IMR-90 (cell line): ENCODE measurements at regions not wholly inside any gene's neighbourhood (a gene's known extent, or its start where the extent isn't known, plus 50 kb on each side); places are given as distances from the start of the nearest gene placed in this dataset.

Source experiments
- ATAC-seq: fragments of 200-7000 bp; cut with Tn5 transposase; 2 replicates; pipeline ENCODE4 v1.9.1; 2020; ENCODE audit warnings: low read depth, mild to moderate bottlenecking, moderate library complexity
- BruUV-seq: library from RNA; stranded (reverse); fragments of 400-500 nt; replicated peaks from 2 replicates; lab custom pipeline; 2021; lab: Mats Ljungman, UMichigan
- CTCF ChIA-PET: fragments of 300-600 bp; formaldehyde crosslinking; extraction: SDS; loops from one replicate; lab custom pipeline; 2021; ENCODE audit warnings: antibody characterized with exemption; lab: Yijun Ruan, JAX
- POLR2A ChIA-PET: fragments of 300-600 bp; sonication (Branson Sonifier 250); formaldehyde crosslinking; loops from one replicate; lab custom pipeline; 2022; ENCODE audit warnings: antibody characterized with exemption; ENCODE audit not compliant: unreplicated experiment; lab: Charles Lee
- DNase-seq: peaks from one replicate; pipeline ENCODE4 v3.0.0; 2013
- H2AFZ ChIP-seq: replicated peaks from 2 replicates; pipeline ENCODE3; 2013; ENCODE audit warnings: low read length, mild to moderate bottlenecking; ENCODE audit not compliant: poor library complexity
- H2AK5ac ChIP-seq: 2 replicates; pipeline ENCODE4 v1.6.1; 2013; ENCODE audit warnings: low read depth, low read length, inconsistent platforms
- H2AK9ac ChIP-seq: replicated peaks from 2 replicates; pipeline ENCODE3; 2013; ENCODE audit warnings: mild to moderate bottlenecking, low read depth, low read length, moderate library complexity; ENCODE audit not compliant: poor library complexity
- H2BK120ac ChIP-seq: 2 replicates; pipeline ENCODE4 v1.6.1; 2013; ENCODE audit warnings: low read depth, low read length, inconsistent platforms
- H2BK15ac ChIP-seq: 3 replicates; pipeline ENCODE4 v1.6.1; 2013; ENCODE audit warnings: low read depth, low read length, inconsistent platforms
- H2BK20ac ChIP-seq: 2 replicates; pipeline ENCODE4 v1.6.1; 2013; ENCODE audit warnings: low read depth, mild to moderate bottlenecking, inconsistent platforms, low read length, moderate library complexity
- H2BK5ac ChIP-seq: 2 replicates; pipeline ENCODE4 v1.6.1; 2013; ENCODE audit warnings: mild to moderate bottlenecking, low read depth, low read length, inconsistent platforms; ENCODE audit not compliant: poor library complexity, severe bottlenecking
- H3K14ac ChIP-seq: replicated peaks from 2 replicates; pipeline ENCODE4 v1.6.1; 2013; ENCODE audit warnings: low read depth, low read length, inconsistent platforms
- H3K18ac ChIP-seq: 2 replicates; pipeline ENCODE4 v1.6.1; 2013; ENCODE audit warnings: low read depth, low read length, control low read depth
- H3K23ac ChIP-seq: 2 replicates; pipeline ENCODE4 v1.6.1; 2013; ENCODE audit warnings: low read depth, low read length, inconsistent platforms
- H3K27ac ChIP-seq: 2 replicates; pipeline ENCODE4 v1.5.1; 2013; ENCODE audit warnings: mild to moderate bottlenecking, control low read depth, low read length; ENCODE audit not compliant: insufficient read depth
- H3K27me3 ChIP-seq: 2 replicates; pipeline ENCODE4 v1.6.1; 2013; ENCODE audit warnings: low read length; ENCODE audit not compliant: control insufficient read depth, insufficient read depth
- H3K36me3 ChIP-seq: 2 replicates; pipeline ENCODE4 v1.6.1; 2013; ENCODE audit warnings: low read length, mixed read lengths; ENCODE audit not compliant: control insufficient read depth, insufficient read depth
- H3K4ac ChIP-seq: 2 replicates; pipeline ENCODE4 v1.6.1; 2013; ENCODE audit warnings: low read depth, low read length, inconsistent platforms
- H3K4me1 ChIP-seq: 2 replicates; pipeline ENCODE4 v1.6.1; 2013; ENCODE audit warnings: low read length, mixed read lengths; ENCODE audit not compliant: control insufficient read depth, insufficient read depth
- H3K4me2 ChIP-seq: 2 replicates; pipeline ENCODE4 v1.6.1; 2013; ENCODE audit warnings: low read depth, mild to moderate bottlenecking, control low read depth, low read length, moderate library complexity
- H3K4me3 ChIP-seq: 2 replicates; pipeline ENCODE4 v1.5.1; 2013; ENCODE audit warnings: low read depth, mild to moderate bottlenecking, control low read depth, low read length, moderate library complexity; ENCODE audit not compliant: insufficient read depth
- H3K56ac ChIP-seq: 2 replicates; pipeline ENCODE4 v1.6.1; 2013; ENCODE audit warnings: low read length, inconsistent platforms; ENCODE audit not compliant: insufficient read depth; ENCODE audit errors: extremely low read depth
- H3K79me1 ChIP-seq, 2 experiments: 2 replicates each; pipeline ENCODE4 v1.6.1; 2013; ENCODE audit warnings: low read length in 2 of 2, inconsistent platforms in 1 of 2, low read depth in 1 of 2
- H3K9ac ChIP-seq: 2 replicates; pipeline ENCODE4 v1.6.1; 2013; ENCODE audit warnings: low read depth, low read length, control low read depth
- H3K9me1 ChIP-seq: 2 replicates; pipeline ENCODE4 v1.6.1; 2013; ENCODE audit warnings: low read length, inconsistent platforms; ENCODE audit not compliant: insufficient read depth
- H3K9me3 ChIP-seq: 2 replicates; pipeline ENCODE4 v1.6.1; 2013; ENCODE audit warnings: low read length; ENCODE audit not compliant: control insufficient read depth, insufficient read depth
- H4K20me1 ChIP-seq: 2 replicates; pipeline ENCODE4 v1.6.1; 2013; ENCODE audit warnings: low read length, inconsistent platforms; ENCODE audit not compliant: insufficient read depth
- H4K5ac ChIP-seq: 2 replicates; pipeline ENCODE4 v1.6.1; 2013; ENCODE audit warnings: mild to moderate bottlenecking, low read depth, low read length, control low read depth
- H4K8ac ChIP-seq, 2 experiments: 2 replicates each; pipeline ENCODE4 v1.6.1; 2013; ENCODE audit warnings: low read depth in 2 of 2, low read length in 2 of 2, control low read depth in 1 of 2, inconsistent platforms in 1 of 2
- H4K91ac ChIP-seq: 2 replicates; pipeline ENCODE4 v1.6.1; 2013; ENCODE audit warnings: low read depth, low read length, inconsistent platforms; ENCODE audit not compliant: insufficient read depth
- BHLHE40 ChIP-seq: fragments of 150-350 bp; IDR thresholded peaks from 2 replicates; pipeline ENCODE4 v1.6.1; 2016; ENCODE audit warnings: mild to moderate bottlenecking, low read depth, low read length
- CHD1 ChIP-seq: IDR thresholded peaks from 2 replicates; pipeline ENCODE4 v1.6.1; 2012; ENCODE audit warnings: low read depth, low read length, improper control_type of control experiment
- FOS ChIP-seq: fragments of 150-350 bp; IDR thresholded peaks from 2 replicates; pipeline ENCODE4 v1.6.1; 2016; ENCODE audit warnings: low read depth, low read length
- MAFK ChIP-seq: IDR thresholded peaks from 2 replicates; pipeline ENCODE4 v1.6.1; 2012; ENCODE audit warnings: low read depth, low read length, improper control_type of control experiment
- MAZ ChIP-seq: IDR thresholded peaks from 2 replicates; pipeline ENCODE4 v1.6.1; 2012; ENCODE audit warnings: low read depth, mild to moderate bottlenecking, low read length, improper control_type of control experiment, moderate library complexity, borderline replicate concordance
- MXI1 ChIP-seq: IDR thresholded peaks from 2 replicates; pipeline ENCODE4 v1.6.1; 2012; ENCODE audit warnings: low read depth, mild to moderate bottlenecking, low read length, moderate library complexity, borderline replicate concordance
- NFE2L2 ChIP-seq: fragments of 150-350 bp; IDR thresholded peaks from 2 replicates; pipeline ENCODE4 v1.6.1; 2016; ENCODE audit warnings: low read depth, mild to moderate bottlenecking, low read length
- POLR2A ChIP-seq: IDR thresholded peaks from 2 replicates; pipeline ENCODE4 v1.6.1; 2012; ENCODE audit warnings: mild to moderate bottlenecking, low read depth, low read length
- RAD21 ChIP-seq: IDR thresholded peaks from 2 replicates; pipeline ENCODE4 v1.6.1; 2012; ENCODE audit warnings: low read length, improper control_type of control experiment
- RCOR1 ChIP-seq: IDR thresholded peaks from 2 replicates; pipeline ENCODE4 v1.6.1; 2012; ENCODE audit warnings: mild to moderate bottlenecking, low read length, improper control_type of control experiment; ENCODE audit not compliant: insufficient replicate concordance
- RFX5 ChIP-seq: IDR thresholded peaks from 2 replicates; pipeline ENCODE4 v1.8.0; 2012; ENCODE audit warnings: low read depth, mild to moderate bottlenecking, low read length, moderate library complexity
- SMC3 ChIP-seq: fragments of 150-350 bp; IDR thresholded peaks from 2 replicates; pipeline ENCODE4 v1.6.1; 2016; ENCODE audit warnings: low read depth, mild to moderate bottlenecking, antibody characterized with exemption, low read length, moderate library complexity
- WGBS, 2 experiments: methylation state at CpG; one replicate each; pipeline versions ENCODE4 v1.1.5 to v1.1.7; 2013; ENCODE audit warnings: missing lambda C conversion rate in 2 of 2; ENCODE audit not compliant: insufficient read length in 1 of 2; ENCODE audit errors: extremely low coverage in 2 of 2; 5-methylcytosine and 5-hydroxymethylcytosine counted together
- dilution Hi-C: fragments of 300-500 bp; cut with HindIII; formaldehyde crosslinking; loops from one replicate; pipeline ENCODE4 v1.14.3; 2018; ENCODE audit warnings: low sequenced_read_pairs; ENCODE audit not compliant: unreplicated experiment
- in situ Hi-C: fragments of 300-500 bp; cut with MboI; formaldehyde crosslinking; loops from 3 replicates; pipeline ENCODE4 v1.14.3; 2019; ENCODE audit warnings: low sequenced_read_pairs, inconsistent platforms, mixed read lengths
- intact Hi-C: fragments of 100-400 bp; cut with micrococcal nuclease; formaldehyde crosslinking; loops from 2 replicates; pipeline ENCODE4 v1.10.0; 2022
- TF ChIP-seq, protein P1 (sequence below): fragments of 150-350 bp; IDR thresholded peaks from 2 replicates; pipeline ENCODE4 v1.6.1; 2017; ENCODE audit warnings: mild to moderate bottlenecking, antibody characterized with exemption, low read length, low read depth
- TF ChIP-seq, protein P2 (sequence below): conservative IDR thresholded peaks from 2 replicates; pipeline ENCODE4 v1.5.1; 2012; ENCODE audit warnings: mild to moderate bottlenecking, low read depth, low read length, improper control_type of control experiment

DNA sequence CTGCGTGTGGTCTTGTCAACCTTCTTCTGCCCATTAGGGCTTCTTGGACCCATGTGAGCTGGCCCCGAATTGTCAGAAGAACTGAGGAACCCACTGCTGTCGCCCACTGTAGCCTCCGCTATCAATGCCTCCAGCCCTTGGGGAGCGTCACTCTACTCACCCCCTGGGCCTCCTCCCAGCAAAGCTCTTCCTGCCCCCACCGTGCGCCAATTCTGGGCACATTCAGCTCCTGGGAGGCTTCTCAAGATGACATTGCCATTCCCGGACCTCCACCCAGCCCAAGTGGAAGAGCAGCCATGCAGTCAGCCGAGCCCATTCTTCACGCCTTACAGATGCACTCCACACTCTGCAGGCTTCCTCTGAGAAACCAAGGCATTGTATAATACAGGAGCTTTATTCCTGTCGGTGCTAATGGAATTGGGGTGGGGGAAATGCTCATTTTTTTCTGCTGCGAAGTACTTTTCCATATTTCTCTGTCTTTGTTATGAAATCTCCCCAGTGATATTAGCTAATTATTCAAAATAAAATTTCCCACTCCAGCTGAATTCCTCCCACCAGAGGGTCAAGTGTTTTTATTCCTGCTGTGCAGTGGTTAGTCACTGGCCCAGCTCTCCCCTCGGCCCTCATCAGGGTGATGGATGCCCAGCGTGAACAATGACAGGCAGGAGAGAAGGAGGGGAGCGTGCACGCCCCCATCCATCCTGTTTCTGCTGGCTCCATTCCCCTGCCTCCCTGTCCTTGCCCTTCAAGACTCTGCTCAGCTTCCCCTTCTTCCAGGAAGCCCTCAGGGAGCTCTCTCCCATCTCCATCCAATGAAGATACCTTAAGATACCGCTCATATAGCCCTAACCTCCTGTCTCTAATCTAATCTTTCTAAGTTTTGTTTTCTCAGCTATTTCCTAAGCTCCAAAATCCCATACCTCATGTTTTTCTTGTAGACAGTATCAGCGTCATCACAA is 87.7 kb downstream of the C16orf95 start:
- ChIA-PET CTCF (interaction anchor here (0.7 kb wide), 1 partner anchor 11 kb away, joined by 3 read pairs; no protein-coding TSS in a partner anchor), POLR2A (no interaction called here)
- ATAC-seq, result no peak
- H4K8ac ChIP-seq, result no peak overlapping the region
- TF ChIP-seq SMC3 (no peak), RFX5 (no peak), RCOR1 (no peak), FOS (no peak), BHLHE40 (no peak), MAFK (no peak), MAZ (no peak), RAD21 (no peak), POLR2A (no peak), CHD1 (no peak), NFE2L2 (no peak), MXI1 (no peak)
- TF ChIP-seq, protein P1, sequence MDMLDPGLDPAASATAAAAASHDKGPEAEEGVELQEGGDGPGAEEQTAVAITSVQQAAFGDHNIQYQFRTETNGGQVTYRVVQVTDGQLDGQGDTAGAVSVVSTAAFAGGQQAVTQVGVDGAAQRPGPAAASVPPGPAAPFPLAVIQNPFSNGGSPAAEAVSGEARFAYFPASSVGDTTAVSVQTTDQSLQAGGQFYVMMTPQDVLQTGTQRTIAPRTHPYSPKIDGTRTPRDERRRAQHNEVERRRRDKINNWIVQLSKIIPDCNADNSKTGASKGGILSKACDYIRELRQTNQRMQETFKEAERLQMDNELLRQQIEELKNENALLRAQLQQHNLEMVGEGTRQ, result no peak
- TF ChIP-seq, protein P2, sequence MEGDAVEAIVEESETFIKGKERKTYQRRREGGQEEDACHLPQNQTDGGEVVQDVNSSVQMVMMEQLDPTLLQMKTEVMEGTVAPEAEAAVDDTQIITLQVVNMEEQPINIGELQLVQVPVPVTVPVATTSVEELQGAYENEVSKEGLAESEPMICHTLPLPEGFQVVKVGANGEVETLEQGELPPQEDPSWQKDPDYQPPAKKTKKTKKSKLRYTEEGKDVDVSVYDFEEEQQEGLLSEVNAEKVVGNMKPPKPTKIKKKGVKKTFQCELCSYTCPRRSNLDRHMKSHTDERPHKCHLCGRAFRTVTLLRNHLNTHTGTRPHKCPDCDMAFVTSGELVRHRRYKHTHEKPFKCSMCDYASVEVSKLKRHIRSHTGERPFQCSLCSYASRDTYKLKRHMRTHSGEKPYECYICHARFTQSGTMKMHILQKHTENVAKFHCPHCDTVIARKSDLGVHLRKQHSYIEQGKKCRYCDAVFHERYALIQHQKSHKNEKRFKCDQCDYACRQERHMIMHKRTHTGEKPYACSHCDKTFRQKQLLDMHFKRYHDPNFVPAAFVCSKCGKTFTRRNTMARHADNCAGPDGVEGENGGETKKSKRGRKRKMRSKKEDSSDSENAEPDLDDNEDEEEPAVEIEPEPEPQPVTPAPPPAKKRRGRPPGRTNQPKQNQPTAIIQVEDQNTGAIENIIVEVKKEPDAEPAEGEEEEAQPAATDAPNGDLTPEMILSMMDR, result no peak
- H3K18ac ChIP-seq, result no peak overlapping the region; the same call in 1 of the 2 replicates
- H3K4ac ChIP-seq, result 0 out of 2 replicates have a peak overlapping the region, but pooled peaks have one; percentile 95
- H3K9me3 ChIP-seq, result peaks cover 6% of the 10 kb centered on the region
- intact Hi-C loops (no loop called here), in situ Hi-C loops (no loop called here), dilution Hi-C loops (no loop called here)
- no peak overlapping the region for H3K27ac ChIP-seq
- H3K23ac ChIP-seq, result no peak overlapping the region
- no peaks in the 10 kb centered on the region for H3K36me3 ChIP-seq
- DNase-seq, result no peak
- H2BK5ac ChIP-seq, result no peak overlapping the region
- peaks cover 13% of the 10 kb centered on the region; the same call in 1 of the 2 replicates for H3K9me1 ChIP-seq
- H3K9ac ChIP-seq, result no peak overlapping the region
- H2BK120ac ChIP-seq, result peak overlapping the region; percentile 9; the same call in 1 of the 2 replicates
- peaks cover 5% of the 10 kb centered on the region for H3K4me1 ChIP-seq
- no peaks in the 10 kb centered on the region for H4K20me1 ChIP-seq
- no TSS peak for BruUV-seq
- peak overlapping the region; percentile 57; the same call in 1 of the 2 replicates for H4K91ac ChIP-seq
- peak overlapping the region; percentile 71; the same call in 1 of the 3 replicates for H2BK15ac ChIP-seq
- no peak overlapping the region for H3K14ac ChIP-seq
- 96% methylated on average over 4 of the region's 18 CpGs; no CpG with 5 or more reads in 1 of the 2 experiments for WGBS, 2 experiments
- no peak overlapping the region for H4K5ac ChIP-seq
- H3K4me3 ChIP-seq, result no peak overlapping the region
- H3K79me1 ChIP-seq, result no peaks in the 10 kb centered on the region
- peak overlapping the region; percentile 26; the same call in 1 of the 2 replicates for H2BK20ac ChIP-seq
- H3K27me3 ChIP-seq, result peaks cover 2% of the 10 kb centered on the region; the same call in 1 of the 2 replicates
- no peak overlapping the region for H2AK9ac ChIP-seq
- H3K4me2 ChIP-seq, result no peak overlapping the region
- H2AFZ ChIP-seq, result no peak overlapping the region
- peak overlapping the region; percentile 89; the same call in 1 of the 2 replicates for H2AK5ac ChIP-seq
- no peak overlapping the region for H3K56ac ChIP-seq
